ENCODE measurements at regions not wholly inside any gene's neighbourhood (a gene's known extent, or its start where the extent isn't known, plus 50 kb on each side); places are given as distances from the start of the nearest gene placed in this dataset.
"Not testable (repeated sequence)": the region's sequence is repeated elsewhere in the genome, so short reads cannot be mapped to it uniquely, and the experiment has no call there.

GRCh38 chr6:28659250-28659566 is 133.5 kb downstream of the GPX5 start:
- no peak for DNase-seq

GRCh38 chr6:28661097-28661713 is 135.5 kb downstream of the GPX5 start:
- Mint-ChIP-seq H3K27me3 (peaks cover 78% of the 10 kb centered on the region), H3K4me3 (no peak overlapping the region), H3K27ac (no peak overlapping the region), H3K36me3 (ENCODE audit: low read depth) (no peaks in the 10 kb centered on the region), H3K9me3 (peaks cover 7% of the 10 kb centered on the region), H3K4me1 (ENCODE audit: low read depth) (peaks cover 24% of the 10 kb centered on the region)
- DNase-seq = no peak

More at GRCh38 chr6:28659250-28659566, 133.5 kb downstream of the GPX5 start:
- Mint-ChIP-seq H3K4me3 (peak overlapping the region; percentile 74), H3K9me3 (peaks cover 7% of the 10 kb centered on the region), H3K27ac (no peak overlapping the region), H3K36me3 (ENCODE audit: low read depth) (no peaks in the 10 kb centered on the region), H3K27me3 (peaks cover 81% of the 10 kb centered on the region), H3K4me1 (ENCODE audit: low read depth) (peaks cover 24% of the 10 kb centered on the region)

GRCh38 chr6:28664870-28665396 is 139.3 kb downstream of the GPX5 start:
- no peak for DNase-seq
- H3K4me1 Mint-ChIP-seq (ENCODE audit: low read depth) = no peaks in the 10 kb centered on the region
- H3K4me3 Mint-ChIP-seq = no peak overlapping the region
- H3K27ac Mint-ChIP-seq = no peak overlapping the region
- H3K36me3 Mint-ChIP-seq (ENCODE audit: low read depth) = no peaks in the 10 kb centered on the region
- peaks cover 62% of the 10 kb centered on the region for H3K27me3 Mint-ChIP-seq
- H3K9me3 Mint-ChIP-seq = no peaks in the 10 kb centered on the region

- Mint-ChIP-seq H3K27me3 (peaks cover 79% of the 10 kb centered on the region), H3K4me1 (ENCODE audit: low read depth) (peaks cover 12% of the 10 kb centered on the region), H3K36me3 (ENCODE audit: low read depth) (no peaks in the 10 kb centered on the region), H3K4me3 (peak overlapping the region; percentile 82), H3K27ac (peak overlapping the region; percentile 93), H3K9me3 (no peaks in the 10 kb centered on the region)
- DNase-seq = no peak
Observed at GRCh38 chr6:28673417-28673786, 147.7 kb downstream of the GPX5 start.

GRCh38 chr6:28673787-28674671 is 148.3 kb downstream of the GPX5 start:
- H3K9me3 Mint-ChIP-seq = no peaks in the 10 kb centered on the region
- H3K36me3 Mint-ChIP-seq (ENCODE audit: low read depth) = no peaks in the 10 kb centered on the region
- peak overlapping the region; percentile 93 for H3K27ac Mint-ChIP-seq
- peaks cover 12% of the 10 kb centered on the region for H3K4me1 Mint-ChIP-seq (ENCODE audit: low read depth)
- H3K4me3 Mint-ChIP-seq = peak overlapping the region; percentile 82
- DNase-seq = peak; percentile 80
- peaks cover 78% of the 10 kb centered on the region for H3K27me3 Mint-ChIP-seq

- no peak overlapping the region for H3K27ac Mint-ChIP-seq
- no peaks in the 10 kb centered on the region for H3K36me3 Mint-ChIP-seq (ENCODE audit: low read depth)
- H3K4me3 Mint-ChIP-seq = no peak overlapping the region
- no peaks in the 10 kb centered on the region for H3K9me3 Mint-ChIP-seq
- peaks cover 77% of the 10 kb centered on the region for H3K27me3 Mint-ChIP-seq
- H3K4me1 Mint-ChIP-seq (ENCODE audit: low read depth) = peaks cover 12% of the 10 kb centered on the region
- DNase-seq = no peak
Observed at GRCh38 chr6:28675600-28675999, 149.9 kb downstream of the GPX5 start.

GRCh38 chr6:28682542-28682941 is 156.9 kb downstream of the GPX5 start:
- Mint-ChIP-seq H3K4me3 (no peak overlapping the region), H3K36me3 (ENCODE audit: low read depth) (no peaks in the 10 kb centered on the region), H3K27me3 (peaks cover 83% of the 10 kb centered on the region), H3K4me1 (ENCODE audit: low read depth) (peaks cover 1% of the 10 kb centered on the region), H3K9me3 (no peaks in the 10 kb centered on the region), H3K27ac (no peak overlapping the region)
- DNase-seq = no peak

GRCh38 chr6:28682956-28683685 is 157.4 kb downstream of the GPX5 start:
- not testable (repeated sequence) for H3K4me1 Mint-ChIP-seq (ENCODE audit: low read depth); H3K36me3 Mint-ChIP-seq (ENCODE audit: low read depth); H3K4me3 Mint-ChIP-seq; H3K27ac Mint-ChIP-seq; H3K9me3 Mint-ChIP-seq; DNase-seq
- peaks cover 83% of the 10 kb centered on the region for H3K27me3 Mint-ChIP-seq

- Mint-ChIP-seq H3K4me3 (no peak overlapping the region), H3K27me3 (peaks cover 86% of the 10 kb centered on the region), H3K4me1 (ENCODE audit: low read depth) (peaks cover 1% of the 10 kb centered on the region), H3K9me3 (no peaks in the 10 kb centered on the region), H3K36me3 (ENCODE audit: low read depth) (no peaks in the 10 kb centered on the region), H3K27ac (no peak overlapping the region)
- DNase-seq = peak; percentile 42
Observed at GRCh38 chr6:28683945-28684538, 158.4 kb downstream of the GPX5 start.

GRCh38 chr6:28685960-28686359 is 160.3 kb downstream of the GPX5 start:
- H3K4me1 Mint-ChIP-seq (ENCODE audit: low read depth); DNase-seq; H3K36me3 Mint-ChIP-seq (ENCODE audit: low read depth); H3K9me3 Mint-ChIP-seq; H3K27ac Mint-ChIP-seq; H3K4me3 Mint-ChIP-seq: not testable (repeated sequence)
- peaks cover 96% of the 10 kb centered on the region for H3K27me3 Mint-ChIP-seq

- not testable (repeated sequence) for H3K4me1 Mint-ChIP-seq (ENCODE audit: low read depth); DNase-seq; H3K9me3 Mint-ChIP-seq; H3K27ac Mint-ChIP-seq; H3K4me3 Mint-ChIP-seq; H3K36me3 Mint-ChIP-seq (ENCODE audit: low read depth)
- H3K27me3 Mint-ChIP-seq = peaks cover 98% of the 10 kb centered on the region
Observed at GRCh38 chr6:28686446-28687027, 160.9 kb downstream of the GPX5 start.

- not testable (repeated sequence) for H3K27ac Mint-ChIP-seq; H3K36me3 Mint-ChIP-seq (ENCODE audit: low read depth); H3K4me1 Mint-ChIP-seq (ENCODE audit: low read depth); H3K4me3 Mint-ChIP-seq; DNase-seq; H3K9me3 Mint-ChIP-seq
- H3K27me3 Mint-ChIP-seq = peaks cover 98% of the 10 kb centered on the region
Observed at GRCh38 chr6:28687309-28687981, 161.8 kb downstream of the GPX5 start.

- H3K9me3 Mint-ChIP-seq; H3K36me3 Mint-ChIP-seq (ENCODE audit: low read depth); H3K4me3 Mint-ChIP-seq; H3K27ac Mint-ChIP-seq; DNase-seq: not testable (repeated sequence)
- Mint-ChIP-seq H3K27me3 (peaks cover 97% of the 10 kb centered on the region), H3K4me1 (ENCODE audit: low read depth) (peaks cover 15% of the 10 kb centered on the region)
Observed at GRCh38 chr6:28691991-28692390, 166.3 kb downstream of the GPX5 start.

Data from activated T-cell treated with anti-CD3 and anti-CD28 coated beads, Interleukin-2, amount 50 U/mL, for 24 hours (primary cell).